ENCODE measurements at regions not wholly inside any gene's neighbourhood (a gene's known extent, or its start where the extent isn't known, plus 50 kb on each side); places are given as distances from the start of the nearest gene placed in this dataset.

- TF ChIP-seq TAF1 (IDR thresholded peaks at IDR 0.05; ENCODE audit: low read depth) (no peak), EP300 (IDR thresholded peaks at IDR 0.05; ENCODE audit: borderline replicate concordance) (no peak), MAX (IDR thresholded peaks at IDR 0.05) (no peak), CEBPB (IDR thresholded peaks at IDR 0.05) (no peak)
These were observed 507.0 kb upstream of the CDH6 start for GRCh38 chr5:30686530-30686929.

Measured in Ishikawa (cell line).